Stimulated activated CD8-positive, alpha-beta memory T cell treated with anti-CD3 and anti-CD28 coated beads, Interleukin-4, amount 100 ng/mL, for 24 hours (primary cell): ENCODE measurements at regions not wholly inside any gene's neighbourhood (a gene's known extent, or its start where the extent isn't known, plus 50 kb on each side); places are given as distances from the start of the nearest gene placed in this dataset.

ENCODE experiments used
- DNase-seq: peaks from one replicate; pipeline ENCODE4 v3.0.0-alpha.2; 2020; ENCODE audit warnings: low read depth

GRCh38 chr2:198701481-198701880 lies 756.3 kb downstream of the SATB2 start:
- DNase-seq, result no peak

GRCh38 chr2:198700319-198700718 lies 757.4 kb downstream of the SATB2 start:
- no peak for DNase-seq

DNA sequence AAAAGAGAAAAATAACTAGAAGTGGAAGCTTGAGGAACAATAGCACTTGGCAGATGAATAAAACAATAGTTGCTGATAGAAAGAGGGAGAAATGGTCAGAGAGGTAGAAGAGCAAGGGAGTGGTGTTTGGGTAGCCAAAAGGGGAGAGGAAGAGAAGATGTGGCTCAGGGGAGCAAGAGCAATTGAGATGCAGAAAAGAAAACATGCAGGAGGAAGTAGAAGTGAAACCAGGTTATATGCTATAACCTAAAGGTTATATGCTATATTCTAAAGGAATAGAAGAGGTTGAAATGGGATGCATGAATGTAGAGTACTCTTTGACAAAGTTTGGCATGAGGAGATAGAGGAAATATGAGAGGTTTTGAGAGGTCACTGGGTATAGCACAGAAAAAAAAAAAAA lies 759.5 kb downstream of the SATB2 start:
- DNase-seq, result no peak

- no peak for DNase-seq
These were observed 759.9 kb downstream of the SATB2 start for GRCh38 chr2:198697794-198698193.

DNA sequence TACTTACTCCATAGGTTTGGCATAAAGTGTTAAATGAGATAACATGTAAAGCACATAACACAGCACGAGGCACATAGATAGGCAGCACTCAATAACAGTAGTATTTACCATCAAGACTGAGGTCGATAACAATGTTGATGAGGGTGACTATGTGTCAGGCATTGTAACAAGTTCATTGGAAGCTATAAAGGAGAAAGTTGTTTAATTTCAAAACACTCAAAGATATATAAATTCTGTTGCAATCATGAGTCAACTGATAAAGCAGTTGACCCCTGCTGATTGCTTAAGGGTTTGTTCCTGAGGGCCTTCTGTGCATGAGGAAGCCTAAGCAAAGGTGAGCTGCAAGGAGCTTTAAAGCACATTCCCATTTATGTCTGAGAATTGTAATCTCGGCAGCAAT lies 760.5 kb downstream of the SATB2 start:
- no peak for DNase-seq

DNA sequence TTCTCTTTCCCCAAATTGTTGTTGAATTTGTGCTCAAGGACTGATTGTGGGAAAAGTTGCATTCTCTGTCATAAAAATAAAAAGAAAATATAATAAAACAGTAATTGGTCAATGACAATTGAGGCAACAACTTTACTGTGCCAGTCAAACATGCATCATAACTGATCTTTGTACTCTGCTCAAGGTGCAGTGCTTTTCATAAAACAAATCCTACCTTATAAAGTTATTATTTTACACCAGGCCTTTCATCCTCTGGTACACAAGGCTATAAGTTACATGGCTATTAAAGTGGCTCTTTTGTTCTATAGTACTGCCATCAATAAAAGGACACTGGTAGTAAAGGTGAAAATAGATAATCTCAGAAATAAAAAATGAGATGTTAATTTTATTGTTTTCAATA lies 761.9 kb downstream of the SATB2 start:
- DNase-seq, result no peak

GRCh38 chr2:198692907-198693510 lies 764.7 kb downstream of the SATB2 start:
- DNase-seq, result no peak

DNA sequence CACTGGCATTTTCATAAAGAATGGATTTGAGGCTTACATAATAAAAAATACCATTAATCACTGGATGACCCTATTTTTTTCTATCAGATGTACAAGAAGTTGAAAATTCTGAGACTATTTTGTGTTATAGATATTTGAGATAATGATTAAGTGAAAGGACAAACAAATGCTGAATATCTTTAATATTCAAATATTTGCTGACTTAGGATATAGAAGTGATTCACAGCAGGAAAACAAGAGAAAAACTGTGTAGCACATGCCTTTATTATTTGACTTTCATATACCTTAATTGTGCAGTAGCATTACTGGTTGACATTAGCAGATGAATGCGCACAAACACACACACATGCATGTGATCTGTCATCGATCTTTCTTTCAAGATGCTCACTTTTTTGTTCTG lies 766.5 kb downstream of the SATB2 start:
- no peak for DNase-seq

DNA sequence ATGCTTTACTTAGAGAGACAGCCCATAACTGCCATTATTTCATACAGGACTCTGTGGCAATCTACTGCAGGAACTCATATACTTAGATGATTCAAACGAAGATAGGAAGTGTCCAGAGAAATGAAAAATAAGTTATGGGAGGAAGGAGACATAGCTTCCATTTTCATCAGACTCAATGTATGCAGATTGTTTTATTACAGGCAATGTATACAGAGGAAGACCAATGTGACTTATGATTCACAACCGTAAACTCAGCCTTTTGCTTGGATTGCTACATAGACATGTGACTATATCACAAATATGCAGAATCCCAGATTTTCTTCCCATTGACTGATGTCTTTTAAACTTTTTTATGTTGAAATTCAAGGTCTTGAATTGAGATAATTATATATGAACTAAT lies 793.4 kb downstream of the SATB2 start:
- no peak for DNase-seq

DNA sequence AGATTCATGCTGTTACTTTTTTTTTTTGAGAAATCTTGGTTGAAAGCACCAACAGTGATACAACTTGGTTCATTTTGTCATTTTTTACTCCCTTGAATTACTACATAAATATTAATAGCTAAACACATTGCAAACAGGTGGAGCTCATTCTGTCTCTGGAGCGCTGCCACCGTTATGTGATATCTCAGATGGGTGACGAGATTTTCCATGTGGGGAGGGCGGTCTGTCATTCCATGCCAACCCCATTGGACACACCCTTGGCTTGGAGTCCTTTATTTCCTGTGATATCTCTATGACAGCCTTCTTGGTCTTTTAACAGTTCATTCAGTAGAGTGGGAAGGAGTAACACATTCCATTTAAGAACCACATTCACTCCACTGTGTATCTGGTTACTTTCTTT lies 794.8 kb downstream of the SATB2 start:
- no peak for DNase-seq

DNA sequence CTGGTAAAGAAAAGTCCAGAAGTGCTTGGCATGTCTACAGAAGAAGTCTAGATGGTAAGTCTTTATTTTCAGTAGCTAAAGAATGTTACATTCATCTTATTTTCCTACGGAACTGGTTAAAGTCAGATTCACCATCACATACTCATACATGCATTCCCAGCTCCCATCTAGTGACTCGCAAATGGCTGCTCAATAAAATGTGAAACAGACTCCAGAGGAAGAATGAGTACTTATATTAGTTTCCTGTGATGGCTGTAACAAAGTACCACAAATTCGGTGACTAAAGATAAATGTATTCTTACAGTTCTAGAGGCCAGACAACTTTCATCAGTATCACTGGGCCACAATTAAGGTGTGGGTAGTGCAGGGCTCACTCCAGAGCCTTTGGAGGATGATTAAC lies 797.2 kb downstream of the SATB2 start:
- no peak for DNase-seq

DNA sequence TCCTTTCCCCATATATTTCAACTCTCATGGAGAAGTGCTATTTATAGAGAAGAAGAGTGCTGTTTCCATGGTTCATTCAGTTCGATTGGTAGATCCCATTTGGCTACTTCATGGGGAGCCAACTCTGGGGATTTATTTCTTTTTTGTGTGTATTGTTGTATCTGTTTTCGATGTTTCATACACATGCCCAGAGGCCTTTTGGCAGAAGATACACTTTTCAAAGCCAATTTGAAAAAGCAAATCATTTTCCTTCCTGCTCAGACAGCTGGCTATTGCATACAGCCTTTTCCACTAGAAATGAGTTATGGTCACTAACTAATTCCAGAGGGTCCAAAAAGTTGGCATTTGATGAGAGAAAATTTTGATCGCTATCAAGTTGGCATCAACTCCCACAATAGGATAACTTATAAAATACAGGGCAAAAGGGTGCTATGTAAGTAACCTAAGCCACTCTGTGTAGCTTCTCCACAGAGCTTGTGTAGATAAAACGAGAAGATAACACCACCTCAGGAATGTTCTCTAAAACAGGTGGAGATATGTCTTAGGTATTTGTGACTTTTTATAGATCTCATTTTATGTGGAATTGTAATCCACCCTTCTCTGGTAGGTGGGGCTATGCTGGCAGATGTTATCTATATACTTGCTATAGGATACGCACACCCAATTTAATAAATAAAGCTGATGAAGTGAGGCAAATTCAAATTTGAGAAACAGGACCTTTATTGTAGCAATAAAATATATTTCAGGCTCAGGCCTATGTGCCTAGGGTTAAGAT lies 798.5 kb downstream of the SATB2 start:
- DNase-seq, result no peak

DNA sequence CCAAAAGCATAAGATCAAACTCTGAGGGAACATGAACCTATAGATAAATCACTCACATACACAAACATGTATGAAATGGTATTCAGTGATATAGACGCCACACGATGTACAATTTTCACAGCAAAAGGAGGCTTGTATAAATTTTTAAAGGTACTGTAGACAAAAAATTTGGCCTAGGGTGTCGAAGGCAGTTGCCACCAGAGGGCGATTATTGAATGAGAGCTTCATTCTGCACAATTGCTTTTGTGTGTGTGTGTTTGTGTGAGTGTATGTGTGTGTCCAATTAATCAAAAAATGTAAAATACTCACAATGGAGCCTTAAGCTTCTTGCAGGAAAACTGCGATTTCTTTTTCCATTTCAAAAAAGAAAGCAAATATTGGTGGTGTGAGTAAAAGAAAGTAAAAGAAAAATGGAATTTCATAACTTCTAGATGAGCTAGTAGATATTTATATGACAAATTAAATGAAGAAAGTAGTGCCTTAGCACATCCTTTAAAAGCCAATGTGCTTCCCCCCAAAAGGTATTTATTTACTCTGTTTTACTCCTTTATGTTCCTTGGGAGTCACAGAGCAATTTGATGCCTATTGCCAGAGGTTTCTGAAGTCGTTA lies 800.1 kb downstream of the SATB2 start:
- DNase-seq, result no peak

DNA sequence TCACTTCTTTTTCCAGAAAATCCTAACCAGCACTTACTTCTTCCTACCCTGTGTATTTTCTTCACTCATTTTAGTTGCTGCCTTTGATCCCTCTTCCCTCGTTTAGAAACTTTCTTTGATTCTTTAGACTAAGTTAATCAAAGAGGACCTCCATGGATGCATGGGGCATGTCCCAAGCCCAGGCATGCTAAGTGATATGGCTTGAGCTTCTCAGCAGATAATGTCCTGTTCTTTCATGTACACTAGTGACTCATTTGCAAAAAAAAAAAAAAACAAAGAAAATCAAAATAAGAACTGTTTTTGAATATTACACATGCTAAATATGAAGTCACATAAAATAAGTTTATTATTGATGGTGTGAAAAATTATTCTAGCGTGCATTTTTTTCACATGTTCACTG lies 800.9 kb downstream of the SATB2 start:
- no peak for DNase-seq

GRCh38 chr2:198654646-198655045 lies 803.1 kb downstream of the SATB2 start:
- DNase-seq, result no peak

DNA sequence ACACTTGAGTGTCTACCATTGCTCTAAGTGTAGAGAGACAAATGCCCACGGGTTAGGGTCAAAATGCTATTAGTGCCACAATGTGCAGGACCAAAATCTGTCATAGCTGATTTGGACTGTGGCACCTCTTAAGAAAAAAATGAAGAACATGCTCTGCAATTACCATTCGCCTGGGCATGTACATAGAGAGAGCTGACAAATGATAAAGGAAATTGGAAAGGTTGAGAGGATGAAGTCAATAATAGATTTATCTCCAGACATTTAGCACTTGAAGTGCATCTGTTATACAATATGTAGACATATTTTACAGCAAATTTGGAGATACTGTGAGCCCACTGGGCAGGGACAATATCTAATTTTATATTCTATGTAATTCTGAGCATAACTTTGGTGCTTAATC lies 804.4 kb downstream of the SATB2 start:
- DNase-seq, result no peak

DNA sequence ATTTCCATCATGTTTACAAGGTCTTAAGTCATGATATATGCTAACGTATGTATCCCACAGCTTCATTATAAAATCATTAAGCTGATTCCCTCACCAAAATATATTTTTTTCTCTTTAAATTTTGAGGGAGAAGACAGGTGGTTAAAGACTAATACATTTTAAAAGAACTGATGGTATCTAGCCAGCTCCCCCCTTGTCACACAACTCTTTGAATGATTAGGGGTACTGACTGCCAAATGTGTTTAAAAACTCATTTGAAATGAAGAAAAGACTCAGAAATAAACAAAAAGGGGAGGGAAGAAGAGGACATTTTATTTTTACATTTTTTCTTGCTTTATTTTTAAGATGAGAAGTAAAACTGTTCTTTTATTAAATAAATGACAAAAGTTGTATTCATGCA lies 805.3 kb downstream of the SATB2 start:
- DNase-seq, result no peak

DNA sequence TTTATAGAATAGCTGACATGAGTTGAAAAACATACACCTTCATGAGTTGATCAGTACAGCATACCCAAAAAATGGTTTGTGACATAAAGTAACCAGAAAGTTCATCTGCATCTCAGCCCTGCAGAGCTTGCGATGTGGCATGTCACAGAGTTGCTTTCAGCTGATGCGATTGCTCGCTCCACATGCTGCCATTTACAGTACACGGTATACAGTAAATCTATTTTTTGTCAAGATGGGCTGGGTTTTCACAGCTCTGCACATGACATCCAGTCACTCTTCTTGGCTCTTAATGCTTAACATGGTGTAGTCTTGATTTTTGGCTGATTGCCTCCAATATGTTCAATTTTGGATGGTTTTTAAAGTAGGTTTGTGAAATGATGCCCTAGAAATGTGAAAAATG lies 811.9 kb downstream of the SATB2 start:
- no peak for DNase-seq

DNA sequence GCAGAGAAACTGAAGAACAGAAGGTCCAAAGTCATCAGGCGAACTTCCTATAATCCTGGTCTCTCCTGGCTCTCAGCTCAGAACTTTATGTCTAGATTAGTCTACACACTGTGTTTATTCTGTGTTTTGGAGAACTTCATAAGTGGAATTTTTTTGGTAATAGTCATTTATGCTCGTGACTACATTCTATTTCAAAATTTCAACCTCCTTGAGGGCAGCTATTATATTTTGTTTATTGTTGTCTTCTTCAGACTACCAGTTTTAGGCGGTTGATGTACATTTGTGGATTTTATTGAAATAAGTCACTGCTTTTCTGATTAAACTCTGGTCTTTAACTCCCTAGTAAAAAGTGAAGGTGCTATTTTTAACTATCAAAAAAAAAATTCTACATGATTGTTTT lies 816.6 kb downstream of the SATB2 start:
- no peak for DNase-seq

DNA sequence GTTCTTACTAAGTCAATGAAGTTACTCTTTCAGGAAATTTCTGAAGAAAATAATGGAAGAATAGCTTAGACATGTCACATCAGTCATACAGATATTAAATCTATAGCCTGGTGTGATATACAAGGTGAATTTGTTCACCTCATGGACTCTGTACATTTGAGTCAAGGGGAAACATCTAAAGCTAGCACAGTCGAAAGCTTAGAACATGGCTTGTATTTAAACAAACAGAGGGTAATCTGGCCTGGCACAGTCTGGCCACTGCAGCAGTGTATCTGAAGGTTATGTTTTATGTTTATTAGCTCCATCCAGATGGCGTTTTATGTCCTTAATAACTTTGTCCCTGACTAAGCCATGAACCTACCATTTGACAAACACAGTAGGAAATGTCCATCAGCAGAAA lies 817.3 kb downstream of the SATB2 start:
- DNase-seq, result no peak

- no peak for DNase-seq
These were observed 818.2 kb downstream of the SATB2 start for GRCh38 chr2:198639580-198639979.

- DNase-seq, result no peak
These were observed 819.2 kb downstream of the SATB2 start for GRCh38 chr2:198638577-198638976.

DNA sequence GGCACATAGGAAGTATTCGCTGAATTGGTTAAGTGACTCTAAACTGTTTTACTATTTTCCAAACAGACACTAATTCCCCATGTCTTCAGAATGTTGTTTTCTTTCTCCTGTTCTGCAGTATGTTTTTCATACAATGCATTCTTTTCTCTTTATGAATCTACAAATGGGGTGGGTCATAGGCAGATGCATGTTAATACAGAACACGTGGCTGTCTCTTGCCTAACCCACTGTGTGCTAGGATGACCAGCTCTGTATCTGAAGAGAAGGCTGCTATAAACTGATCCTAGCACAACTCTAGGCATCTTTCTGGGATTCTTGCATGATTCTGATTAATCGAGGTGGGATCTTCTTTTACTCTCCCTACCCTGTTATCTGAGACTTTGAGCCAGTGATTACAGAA lies 826.0 kb downstream of the PLCL1 start:
- no peak for DNase-seq

- no peak for DNase-seq
These were observed 824.2 kb downstream of the PLCL1 start for GRCh38 chr2:198628596-198628995.
